Epithelial cell of proximal tubule (primary cell): ENCODE measurements at regions not wholly inside any gene's neighbourhood (a gene's known extent, or its start where the extent isn't known, plus 50 kb on each side); places are given as distances from the start of the nearest gene placed in this dataset.
A peak's percentile ranks its signal among the peaks of the same experiment; 100 is the strongest.
"Not testable (repeated sequence)": the region's sequence is repeated elsewhere in the genome, so short reads cannot be mapped to it uniquely, and the experiment has no call there.

ENCODE experiments used
- DNase-seq: peaks from one replicate; pipeline ENCODE4 v3.0.0-alpha.2; 2011; ENCODE audit warnings: low read depth
- H3K4me3 ChIP-seq: 2 replicates; pipeline ENCODE4 v1.5.1; 2011; ENCODE audit warnings: low read depth, mild to moderate bottlenecking, low read length
- TF ChIP-seq, protein P1 (sequence below): conservative IDR thresholded peaks from 2 replicates; pipeline ENCODE4 v1.5.1; 2012; ENCODE audit warnings: low read depth, mild to moderate bottlenecking, low read length

DNA sequence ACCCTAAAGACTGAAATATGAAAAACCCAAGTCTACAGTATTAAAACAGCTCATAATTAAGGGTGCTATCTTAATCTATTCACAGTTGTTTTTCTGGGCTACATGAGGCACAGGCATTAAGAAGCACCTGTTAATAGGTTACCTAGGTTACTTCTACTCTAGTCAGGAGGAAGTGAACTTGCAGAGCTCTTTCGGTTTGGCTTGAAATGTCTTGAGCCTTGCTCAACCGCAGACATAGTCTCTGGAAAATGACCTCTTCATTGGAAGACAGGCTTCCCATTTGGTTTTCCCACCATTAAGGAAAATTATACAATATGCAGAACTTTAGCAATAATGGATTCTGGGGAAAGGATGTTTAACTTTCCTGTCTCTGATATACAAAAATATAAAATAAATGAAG, 142.3 kb upstream of the KCNJ3 start:
- peak; percentile 16 for DNase-seq
- no peak overlapping the region for H3K4me3 ChIP-seq
- TF ChIP-seq, protein P1, sequence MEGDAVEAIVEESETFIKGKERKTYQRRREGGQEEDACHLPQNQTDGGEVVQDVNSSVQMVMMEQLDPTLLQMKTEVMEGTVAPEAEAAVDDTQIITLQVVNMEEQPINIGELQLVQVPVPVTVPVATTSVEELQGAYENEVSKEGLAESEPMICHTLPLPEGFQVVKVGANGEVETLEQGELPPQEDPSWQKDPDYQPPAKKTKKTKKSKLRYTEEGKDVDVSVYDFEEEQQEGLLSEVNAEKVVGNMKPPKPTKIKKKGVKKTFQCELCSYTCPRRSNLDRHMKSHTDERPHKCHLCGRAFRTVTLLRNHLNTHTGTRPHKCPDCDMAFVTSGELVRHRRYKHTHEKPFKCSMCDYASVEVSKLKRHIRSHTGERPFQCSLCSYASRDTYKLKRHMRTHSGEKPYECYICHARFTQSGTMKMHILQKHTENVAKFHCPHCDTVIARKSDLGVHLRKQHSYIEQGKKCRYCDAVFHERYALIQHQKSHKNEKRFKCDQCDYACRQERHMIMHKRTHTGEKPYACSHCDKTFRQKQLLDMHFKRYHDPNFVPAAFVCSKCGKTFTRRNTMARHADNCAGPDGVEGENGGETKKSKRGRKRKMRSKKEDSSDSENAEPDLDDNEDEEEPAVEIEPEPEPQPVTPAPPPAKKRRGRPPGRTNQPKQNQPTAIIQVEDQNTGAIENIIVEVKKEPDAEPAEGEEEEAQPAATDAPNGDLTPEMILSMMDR, result no peak

DNA sequence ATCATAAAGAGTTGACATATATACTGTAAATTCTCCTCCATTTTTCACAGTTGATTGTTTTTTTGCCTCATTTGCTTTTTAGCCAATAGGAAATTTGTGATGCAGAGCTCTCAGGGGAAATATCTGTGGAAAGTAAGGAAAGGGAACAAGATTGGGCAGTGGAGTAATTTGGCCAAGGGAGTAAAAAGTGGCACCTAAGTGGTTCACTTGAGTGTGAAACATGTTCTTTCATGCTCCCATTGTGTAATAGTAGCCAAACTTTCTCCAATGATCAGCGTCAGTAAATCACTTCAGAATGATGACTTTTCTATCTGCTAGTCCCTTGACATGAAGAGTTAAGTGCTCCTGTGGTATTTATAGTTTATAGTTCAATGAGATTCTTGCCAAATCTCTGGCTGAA, 141.9 kb upstream of the KCNJ3 start:
- TF ChIP-seq, protein P1, result no peak
- H3K4me3 ChIP-seq, result no peak overlapping the region
- no peak for DNase-seq

DNA sequence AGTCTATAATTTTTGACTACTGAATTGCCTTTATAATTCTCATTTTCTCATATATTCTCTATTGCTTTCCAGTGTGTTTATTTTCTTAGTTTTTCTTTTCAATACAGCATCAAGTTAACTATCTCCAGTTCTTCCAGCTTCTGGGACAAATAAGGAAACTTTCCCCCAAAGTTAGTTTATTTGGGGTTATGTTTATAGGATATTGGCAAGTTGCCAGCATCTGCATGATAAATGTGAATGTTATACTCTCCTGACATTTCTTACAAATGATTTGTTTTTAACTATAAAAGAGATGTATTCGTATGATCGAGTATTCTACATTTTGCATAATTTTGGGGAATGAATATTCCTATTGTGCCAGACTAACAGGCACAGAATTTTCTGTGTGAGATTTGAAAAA, 140.6 kb upstream of the KCNJ3 start:
- H3K4me3 ChIP-seq, result no peak overlapping the region
- TF ChIP-seq, protein P1, result no peak
- DNase-seq, result no peak

DNA sequence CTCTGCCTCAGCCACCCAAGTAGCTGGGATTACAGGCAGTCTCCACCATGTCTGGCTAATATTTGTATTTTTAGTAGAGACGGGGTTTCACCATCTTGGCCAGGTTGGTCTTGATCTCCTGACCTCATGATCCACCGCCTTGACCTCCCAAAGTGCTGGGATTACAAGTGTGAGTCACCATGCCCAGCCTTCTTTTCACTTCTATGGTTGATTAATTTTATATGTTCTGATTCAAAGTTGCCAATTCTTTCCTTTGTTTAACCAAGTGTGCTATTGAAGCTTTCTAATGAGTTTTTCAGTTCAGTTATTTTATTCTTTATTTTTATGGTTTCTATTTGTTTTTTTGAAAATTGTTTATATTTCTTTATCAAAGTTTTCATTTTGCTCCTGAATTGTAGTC, 133.1 kb upstream of the KCNJ3 start:
- TF ChIP-seq, protein P1, result no peak
- DNase-seq, result no peak
- H3K4me3 ChIP-seq, result no peak overlapping the region

DNA sequence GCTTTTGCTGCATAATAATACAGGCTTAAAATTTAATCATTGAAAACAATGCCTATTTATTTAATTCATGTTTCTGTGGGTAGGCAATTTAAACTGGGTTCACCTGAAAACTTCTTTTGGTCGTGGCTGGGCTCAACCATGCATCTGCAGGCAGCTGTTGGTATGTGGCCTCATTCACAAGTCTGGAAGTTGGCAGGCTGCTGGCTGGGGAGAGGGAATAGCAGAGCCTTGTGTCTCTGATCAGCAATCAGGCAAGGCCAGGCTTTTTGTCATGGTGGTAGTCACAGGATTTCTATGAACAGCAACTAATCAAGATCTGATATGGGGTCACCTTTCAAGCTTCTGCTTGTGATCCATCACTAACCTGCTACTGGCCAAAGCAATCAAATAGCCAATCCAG, 130.1 kb upstream of the KCNJ3 start:
- H3K4me3 ChIP-seq, result no peak overlapping the region
- DNase-seq, result no peak
- TF ChIP-seq, protein P1, result no peak

DNA sequence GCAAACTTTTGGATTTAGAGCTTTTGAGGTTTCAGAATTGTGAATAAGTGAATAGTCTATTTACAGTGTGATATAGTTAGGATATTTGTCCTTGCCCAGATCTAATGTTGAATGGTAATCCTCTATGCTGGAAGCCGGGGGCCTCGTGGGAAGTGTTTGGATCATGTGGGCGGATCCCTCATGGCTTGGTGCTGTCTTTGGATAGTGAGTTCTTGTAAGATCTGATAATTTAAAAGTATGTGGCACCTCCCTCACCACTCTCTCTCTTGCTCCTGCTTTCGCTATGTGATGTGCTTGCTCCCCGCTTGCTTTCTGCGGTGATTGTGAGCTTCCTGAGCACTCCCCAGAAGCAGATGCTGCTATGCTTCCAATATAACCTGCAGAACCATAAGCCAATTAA, 128.0 kb upstream of the KCNJ3 start:
- TF ChIP-seq, protein P1, result no peak
- H3K4me3 ChIP-seq, result no peak overlapping the region
- DNase-seq, result no peak

DNA sequence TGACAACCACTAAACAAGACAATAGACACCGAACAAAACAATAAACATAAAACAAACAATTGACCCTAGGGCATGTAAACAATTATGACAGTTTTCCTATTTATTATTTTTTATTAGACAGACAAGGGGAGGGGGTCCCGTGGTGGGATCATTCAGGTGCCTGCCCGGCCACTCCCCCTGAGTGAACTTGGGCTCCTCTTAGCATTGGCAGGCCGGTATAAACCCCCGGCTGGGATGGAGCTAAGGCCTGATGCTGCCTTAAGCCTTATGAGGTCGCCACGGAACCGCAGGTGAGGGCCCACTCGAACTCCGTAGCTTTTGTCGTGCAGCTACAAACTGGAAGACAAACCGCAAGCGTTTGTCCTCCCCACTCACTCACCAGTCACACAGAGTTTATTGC, 121.8 kb upstream of the KCNJ3 start:
- not testable (repeated sequence) for DNase-seq

DNA sequence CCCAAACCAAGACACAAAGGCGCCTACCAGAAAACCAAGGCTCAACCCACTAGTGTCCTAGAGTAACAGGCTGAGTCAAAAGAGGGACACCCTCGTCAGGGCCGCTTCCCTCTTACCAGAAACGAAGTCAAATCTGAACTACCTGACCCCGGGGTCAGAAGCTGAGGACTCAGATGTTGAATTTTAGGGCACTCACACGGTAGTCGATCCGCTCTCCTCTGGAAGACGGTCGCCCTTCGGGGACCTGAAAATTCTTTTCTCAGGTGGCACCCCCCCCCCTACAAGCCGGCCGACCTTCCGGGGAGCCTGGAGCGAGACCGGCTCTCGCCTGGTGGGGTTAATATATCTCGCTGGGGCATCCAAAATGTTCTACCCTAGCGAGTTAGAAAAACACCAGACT, 121.1 kb upstream of the KCNJ3 start:
- DNase-seq, result no peak
- H3K4me3 ChIP-seq, result no peak overlapping the region
- TF ChIP-seq, protein P1, result no peak

More for the DNA sequence above, 121.8 kb upstream of the KCNJ3 start:
- not testable (repeated sequence) for H3K4me3 ChIP-seq
